Psoas muscle (tissue), 7 donors: ENCODE measurements at regions not wholly inside any gene's neighbourhood (a gene's known extent, or its start where the extent isn't known, plus 50 kb on each side); places are given as distances from the start of the nearest gene placed in this dataset.

Experiments
- ATAC-seq, 4 donors: fragments of 200-7000 bp; cut with Tn5 transposase; one replicate each; pipeline ENCODE4 v1.9.1; 2020; ENCODE audit warnings: moderate library complexity in 3 of 4, mild to moderate bottlenecking in 2 of 4
- DNase-seq, 2 donors: peaks; one replicate each; pipeline ENCODE4 v3.0.0-alpha.2; 2020
- H3K27ac ChIP-seq: fragments of 200-600 bp; one replicate; pipeline ENCODE4 v1.8.0; 2022
- H3K27me3 ChIP-seq, 3 donors: fragments of 200-600 bp in 1 of 3; one replicate each; pipeline versions ENCODE4 v1.6.1 to v1.8.0; 2013 to 2022; ENCODE audit warnings: low read length in 2 of 3, mild to moderate bottlenecking in 2 of 3, moderate library complexity in 1 of 3; ENCODE audit not compliant: insufficient read depth in 3 of 3
- H3K36me3 ChIP-seq, 2 donors: fragments of 200-600 bp in 1 of 2; one replicate each; pipeline versions ENCODE4 v1.6.1 to v1.8.0; 2013 to 2022; ENCODE audit warnings: low read depth in 1 of 2, mild to moderate bottlenecking in 1 of 2, moderate library complexity in 1 of 2; ENCODE audit not compliant: insufficient read depth in 1 of 2
- H3K4me1 ChIP-seq: fragments of 200-600 bp; one replicate; pipeline ENCODE4 v1.8.0; 2022
- H3K4me3 ChIP-seq: fragments of 200-600 bp; one replicate; pipeline ENCODE4 v1.8.0; 2022; ENCODE audit warnings: mild to moderate bottlenecking
- H3K9me3 ChIP-seq: fragments of 200-600 bp; one replicate; pipeline ENCODE4 v1.8.0; 2022
- WGBS, 3 donors: extraction: QIAGEN DNeasy Blood & Tissue Kit; methylation state at CpG; one replicate each; pipeline versions ENCODE4 v1.1.6 to v1.1.7; 2013; 5-methylcytosine and 5-hydroxymethylcytosine counted together
- intact Hi-C, 2 donors: fragments of 100-400 bp; cut with DNase I; formaldehyde crosslinking; loops; one replicate each; pipeline versions ENCODE4 v1.11.0 to v1.14.2; 2022
- TF ChIP-seq, protein P1 (sequence below): fragments of 200-600 bp; IDR thresholded peaks from one replicate; pipeline ENCODE4 v1.8.0; 2022; ENCODE audit warnings: antibody characterized with exemption
- donor health status: healthy with polysubstance abuse.
- donor health status: DM: no; HTN: no; CAD: no; lungs with moderate emphysema.
- donor health status: Bipolar disorder and iron deficiency.
- donor health status: healthy.
- donor health status: DM: yes; HTN: yes; CAD: no.
- donor health status: DM: no; HTN: no; CAD: no.
- donor health status: DM: yes; HTN: yes; CAD: no.

DNA sequence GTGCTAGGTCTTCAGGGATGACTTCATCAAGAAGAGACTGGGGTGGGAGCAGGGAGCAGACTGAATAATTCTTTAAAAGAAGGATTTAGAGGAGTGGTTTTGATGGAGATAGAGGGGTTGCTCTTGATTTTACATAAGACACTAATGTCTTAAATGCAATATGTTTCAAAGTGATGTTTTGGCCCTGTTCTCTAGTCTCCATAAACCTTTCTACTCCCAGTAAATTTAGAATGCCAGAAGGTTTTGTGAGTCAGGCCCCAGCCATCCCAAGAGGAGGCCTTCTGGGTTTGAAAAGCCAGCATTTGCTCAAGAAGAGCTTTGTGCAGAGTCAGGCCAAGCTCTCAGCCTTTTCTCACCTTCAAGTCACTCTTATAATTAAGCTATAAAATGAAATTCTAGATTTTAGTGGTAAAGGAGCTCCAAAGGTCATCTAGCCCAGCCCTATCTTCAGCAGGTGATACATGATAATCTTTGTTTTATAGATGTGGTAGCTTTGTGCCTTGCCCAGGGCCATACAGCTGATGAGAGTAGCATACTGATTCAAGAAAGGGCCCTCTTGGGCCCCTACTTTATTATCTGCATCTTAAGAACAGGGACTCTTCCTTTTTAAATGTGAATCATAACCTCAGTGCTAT, 122.8 kb upstream of the MTNR1B start:
- Histone ChIP-seq H3K27ac (no peak overlapping the region), H3K4me3 (no peak overlapping the region), H3K4me1 (no peaks in the 10 kb centered on the region), H3K9me3 (no peaks in the 10 kb centered on the region), H3K36me3 (no peaks in the 10 kb centered on the region), H3K27me3 (no peaks in the 10 kb centered on the region)
- DNase-seq: no peak
- intact Hi-C loops: no loop called here
- ATAC-seq: no peak
- TF ChIP-seq, protein P1, sequence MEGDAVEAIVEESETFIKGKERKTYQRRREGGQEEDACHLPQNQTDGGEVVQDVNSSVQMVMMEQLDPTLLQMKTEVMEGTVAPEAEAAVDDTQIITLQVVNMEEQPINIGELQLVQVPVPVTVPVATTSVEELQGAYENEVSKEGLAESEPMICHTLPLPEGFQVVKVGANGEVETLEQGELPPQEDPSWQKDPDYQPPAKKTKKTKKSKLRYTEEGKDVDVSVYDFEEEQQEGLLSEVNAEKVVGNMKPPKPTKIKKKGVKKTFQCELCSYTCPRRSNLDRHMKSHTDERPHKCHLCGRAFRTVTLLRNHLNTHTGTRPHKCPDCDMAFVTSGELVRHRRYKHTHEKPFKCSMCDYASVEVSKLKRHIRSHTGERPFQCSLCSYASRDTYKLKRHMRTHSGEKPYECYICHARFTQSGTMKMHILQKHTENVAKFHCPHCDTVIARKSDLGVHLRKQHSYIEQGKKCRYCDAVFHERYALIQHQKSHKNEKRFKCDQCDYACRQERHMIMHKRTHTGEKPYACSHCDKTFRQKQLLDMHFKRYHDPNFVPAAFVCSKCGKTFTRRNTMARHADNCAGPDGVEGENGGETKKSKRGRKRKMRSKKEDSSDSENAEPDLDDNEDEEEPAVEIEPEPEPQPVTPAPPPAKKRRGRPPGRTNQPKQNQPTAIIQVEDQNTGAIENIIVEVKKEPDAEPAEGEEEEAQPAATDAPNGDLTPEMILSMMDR: no peak

DNA sequence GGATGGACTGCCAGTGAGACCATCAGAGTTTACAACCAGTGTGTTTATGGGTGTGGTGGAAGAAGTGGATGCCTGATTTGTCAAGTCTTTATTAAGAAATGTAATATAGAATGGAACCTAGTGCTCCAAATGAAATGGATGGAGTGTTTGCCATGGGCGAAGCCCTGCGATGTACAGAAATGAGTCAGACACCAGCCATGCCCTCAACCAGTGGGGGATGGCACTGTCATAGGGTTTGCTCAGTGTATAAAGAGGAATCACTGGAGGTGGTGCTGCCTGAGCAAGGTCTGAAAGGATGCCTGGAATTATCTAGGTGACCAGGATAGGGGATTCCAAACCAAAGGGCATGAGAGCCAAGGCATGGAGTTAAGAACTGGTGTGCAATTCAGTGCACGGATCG, 120.9 kb upstream of the MTNR1B start:
- intact Hi-C loops: no loop called here
- Histone ChIP-seq H3K4me1 (no peaks in the 10 kb centered on the region), H3K4me3 (no peak overlapping the region), H3K9me3 (no peaks in the 10 kb centered on the region), H3K27me3 (peaks cover 0 to 3% (median 0%) of the 10 kb centered on the region in 3 donors), H3K27ac (no peak overlapping the region), H3K36me3 (no peaks in the 10 kb centered on the region)
- DNase-seq (no peak), ATAC-seq (no peak)
- WGBS, 3 donors: 94 to 98% (median 97%) methylated on average over 4 of the region's 4 CpGs
- TF ChIP-seq, protein P1: no peak

GRCh38 chr11:92850296-92850826, 119.1 kb upstream of the MTNR1B start:
- no peak for DNase-seq
- no peak overlapping the region for H3K4me3 ChIP-seq
- H3K27me3 ChIP-seq: peaks cover 0 to 8% (median 0%) of the 10 kb centered on the region in 3 donors
- intact Hi-C loops: no loop called here
- no peaks in the 10 kb centered on the region for H3K9me3 ChIP-seq
- H3K27ac ChIP-seq: no peak overlapping the region
- 49 to 67% (median 61%) methylated on average over 4 of the region's 4 CpGs for WGBS, 3 donors
- ATAC-seq: no peak
- H3K4me1 ChIP-seq: no peaks in the 10 kb centered on the region
- TF ChIP-seq, protein P1: no peak
- no peaks in the 10 kb centered on the region for H3K36me3 ChIP-seq

GRCh38 chr11:92852229-92852628, 117.2 kb upstream of the MTNR1B start:
- ATAC-seq: no peak
- DNase-seq: no peak
- no peaks in the 10 kb centered on the region for H3K36me3 ChIP-seq
- no peaks in the 10 kb centered on the region for H3K4me1 ChIP-seq
- H3K9me3 ChIP-seq: no peaks in the 10 kb centered on the region
- no peak overlapping the region for H3K27ac ChIP-seq
- intact Hi-C loops: no loop called here
- peaks cover 0 to 8% (median 1%) of the 10 kb centered on the region in 3 donors for H3K27me3 ChIP-seq
- no peak overlapping the region for H3K4me3 ChIP-seq
- TF ChIP-seq, protein P1: no peak

GRCh38 chr11:92852946-92853345, 116.5 kb upstream of the MTNR1B start:
- Histone ChIP-seq H3K4me3 (no peak overlapping the region), H3K36me3 (no peaks in the 10 kb centered on the region), H3K27me3 (peaks cover 0 to 8% (median 1%) of the 10 kb centered on the region in 3 donors), H3K4me1 (no peaks in the 10 kb centered on the region), H3K9me3 (no peaks in the 10 kb centered on the region), H3K27ac (no peak overlapping the region)
- intact Hi-C loops: no loop called here
- DNase-seq (no peak), ATAC-seq (no peak)
- TF ChIP-seq, protein P1: no peak
- 48 to 58% (median 57%) methylated on average over 7 of the region's 7 CpGs for WGBS, 3 donors
